D721Med (cell line): ENCODE measurements at regions not wholly inside any gene's neighbourhood (a gene's known extent, or its start where the extent isn't known, plus 50 kb on each side); places are given as distances from the start of the nearest gene placed in this dataset.

Experiments
- DNase-seq: peaks from one replicate; pipeline ENCODE4 v3.0.0; 2011; ENCODE audit warnings: low spot score; ENCODE audit not compliant: insufficient read length
- FAIRE-seq: peaks from 2 replicates; lab custom pipeline; 2011; peaks lifted over from hg19 to GRCh38; lab: Jason Lieb, UNC
- TF ChIP-seq, protein P1 (sequence below): IDR thresholded peaks from 2 replicates; pipeline ENCODE4 v1.5.1; 2012; ENCODE audit warnings: mild to moderate bottlenecking, control low read depth; ENCODE audit not compliant: insufficient read depth; ENCODE audit errors: missing control alignments

DNA sequence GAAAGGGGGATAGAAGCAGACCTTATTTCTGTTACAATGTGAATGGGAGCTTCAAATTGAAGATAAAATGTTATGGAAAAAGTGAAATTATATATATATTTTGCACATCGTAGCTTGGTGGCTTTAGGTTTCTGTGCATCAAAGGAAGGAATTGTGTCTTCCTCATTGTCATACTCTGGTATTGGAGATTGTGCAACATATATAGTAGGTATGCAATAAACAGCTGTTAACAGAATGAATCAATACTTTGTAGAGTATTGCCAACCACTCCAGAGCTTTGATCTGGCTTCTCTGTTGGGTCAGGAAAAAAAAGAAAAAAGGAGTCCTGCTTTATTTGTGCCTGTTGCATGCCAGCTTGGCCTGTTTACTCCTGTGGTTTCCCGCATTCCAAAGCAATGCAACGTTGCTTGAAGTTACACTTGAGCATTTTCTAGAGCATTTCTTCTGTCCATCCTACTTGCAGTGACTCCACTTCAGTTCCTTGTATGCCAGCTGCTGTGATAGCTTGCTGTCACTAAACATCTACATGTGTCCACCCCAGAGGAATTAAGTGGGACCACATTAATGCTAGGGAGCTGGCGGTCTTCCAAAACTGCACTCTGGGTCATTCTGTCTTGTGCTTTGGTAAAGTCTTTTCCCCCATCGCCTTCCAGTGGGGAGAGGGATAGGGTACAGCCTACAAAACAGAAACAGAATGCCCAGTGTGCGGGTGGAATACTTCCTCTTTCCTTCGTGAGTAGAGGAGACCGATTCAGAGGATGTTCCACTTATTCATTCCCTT lies 62.0 kb upstream of the MEF2C start:
- no peak for FAIRE-seq
- TF ChIP-seq, protein P1, sequence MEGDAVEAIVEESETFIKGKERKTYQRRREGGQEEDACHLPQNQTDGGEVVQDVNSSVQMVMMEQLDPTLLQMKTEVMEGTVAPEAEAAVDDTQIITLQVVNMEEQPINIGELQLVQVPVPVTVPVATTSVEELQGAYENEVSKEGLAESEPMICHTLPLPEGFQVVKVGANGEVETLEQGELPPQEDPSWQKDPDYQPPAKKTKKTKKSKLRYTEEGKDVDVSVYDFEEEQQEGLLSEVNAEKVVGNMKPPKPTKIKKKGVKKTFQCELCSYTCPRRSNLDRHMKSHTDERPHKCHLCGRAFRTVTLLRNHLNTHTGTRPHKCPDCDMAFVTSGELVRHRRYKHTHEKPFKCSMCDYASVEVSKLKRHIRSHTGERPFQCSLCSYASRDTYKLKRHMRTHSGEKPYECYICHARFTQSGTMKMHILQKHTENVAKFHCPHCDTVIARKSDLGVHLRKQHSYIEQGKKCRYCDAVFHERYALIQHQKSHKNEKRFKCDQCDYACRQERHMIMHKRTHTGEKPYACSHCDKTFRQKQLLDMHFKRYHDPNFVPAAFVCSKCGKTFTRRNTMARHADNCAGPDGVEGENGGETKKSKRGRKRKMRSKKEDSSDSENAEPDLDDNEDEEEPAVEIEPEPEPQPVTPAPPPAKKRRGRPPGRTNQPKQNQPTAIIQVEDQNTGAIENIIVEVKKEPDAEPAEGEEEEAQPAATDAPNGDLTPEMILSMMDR = no peak
- DNase-seq = no peak

GRCh38 chr5:88941581-88941980 lies 58.6 kb upstream of the MEF2C start:
- DNase-seq (no peak), FAIRE-seq (no peak)
- TF ChIP-seq, protein P1 = no peak

- FAIRE-seq (no peak), DNase-seq (no peak)
- TF ChIP-seq, protein P1 = no peak
Measured at GRCh38 chr5:88940713-88941112, 57.7 kb upstream of the MEF2C start.

- FAIRE-seq = no peak
- no peak for DNase-seq
- TF ChIP-seq, protein P1 = no peak
Measured at GRCh38 chr5:88939300-88939699, 56.3 kb upstream of the MEF2C start.

- FAIRE-seq (no peak), DNase-seq (no peak)
- TF ChIP-seq, protein P1 = no peak
Measured at GRCh38 chr5:88938488-88938887, 55.5 kb upstream of the MEF2C start.

DNA sequence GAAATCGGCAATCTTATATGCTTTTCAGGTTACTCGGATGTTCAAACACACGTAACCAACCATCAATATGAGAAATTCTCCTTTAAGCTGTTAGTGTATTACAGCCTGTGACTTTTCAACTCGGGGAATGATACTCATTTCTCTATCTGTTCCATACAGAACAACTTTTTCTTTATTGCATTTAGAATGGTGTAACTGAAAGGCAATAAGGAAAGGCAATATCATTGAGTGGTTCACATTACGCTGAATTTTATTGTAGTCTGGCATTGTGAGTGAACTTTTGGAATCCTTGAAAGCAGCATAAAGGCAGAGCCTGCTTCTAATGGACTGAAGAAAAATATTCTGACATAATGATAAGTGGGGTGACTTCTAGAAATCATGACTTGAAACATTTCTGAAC lies 54.4 kb upstream of the MEF2C start:
- DNase-seq (no peak), FAIRE-seq (no peak)
- TF ChIP-seq, protein P1 = no peak

DNA sequence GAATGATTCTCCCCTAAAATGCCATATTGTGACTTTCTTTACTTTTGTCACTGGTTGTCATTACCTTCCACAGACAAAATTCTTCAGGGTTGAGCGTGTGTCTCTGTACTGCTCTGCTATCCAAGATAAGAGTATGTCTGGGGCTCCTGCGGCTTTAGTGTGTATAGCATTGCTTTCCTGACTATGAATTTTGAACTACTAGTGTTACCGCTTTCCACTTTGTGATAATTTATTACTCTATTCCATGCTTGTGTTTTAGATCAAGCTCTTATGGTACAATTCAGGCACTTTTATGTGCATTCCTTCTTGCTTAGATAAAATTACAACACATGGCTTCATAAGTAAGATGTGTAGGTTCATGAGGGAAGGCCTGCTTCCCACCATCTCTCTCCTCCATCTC lies 51.5 kb upstream of the MEF2C start:
- peak; percentile 29 for FAIRE-seq
- TF ChIP-seq, protein P1 = no peak
- no peak for DNase-seq
